Spinal cord (tissue), 9 donors: ENCODE measurements at regions not wholly inside any gene's neighbourhood (a gene's known extent, or its start where the extent isn't known, plus 50 kb on each side); places are given as distances from the start of the nearest gene placed in this dataset.

ENCODE experiments used
- DNase-seq, 6 donors: peaks; one replicate each; pipeline versions ENCODE4 v3.0.0 to v3.0.0-alpha.2; 2013 to 2015; ENCODE audit warnings: low spot score in 6 of 6, low read depth in 4 of 6
- H3K27ac ChIP-seq: one replicate; pipeline ENCODE4 v1.5.1; 2013; ENCODE audit warnings: low read depth, low read length, control low read depth
- H3K27me3 ChIP-seq: one replicate; pipeline ENCODE4 v1.6.1; 2013; ENCODE audit warnings: low read length; ENCODE audit not compliant: control insufficient read depth, insufficient read depth
- H3K36me3 ChIP-seq: one replicate; pipeline ENCODE4 v1.6.1; 2013; ENCODE audit warnings: low read length; ENCODE audit not compliant: control insufficient read depth, insufficient read depth
- H3K4me1 ChIP-seq: one replicate; pipeline ENCODE4 v1.6.1; 2013; ENCODE audit warnings: low read length; ENCODE audit not compliant: control insufficient read depth, insufficient read depth
- H3K4me3 ChIP-seq: one replicate; pipeline ENCODE4 v1.5.1; 2013; ENCODE audit warnings: low read depth, low read length, control low read depth
- H3K9me3 ChIP-seq: one replicate; pipeline ENCODE4 v1.6.1; 2013; ENCODE audit warnings: low read length; ENCODE audit not compliant: control insufficient read depth, insufficient read depth
- WGBS: methylation state at CpG from one replicate; pipeline ENCODE4 v1.1.5; 2013; ENCODE audit warnings: missing lambda C conversion rate; ENCODE audit not compliant: insufficient coverage; 5-methylcytosine and 5-hydroxymethylcytosine counted together
- donor health status: healthy.

DNA sequence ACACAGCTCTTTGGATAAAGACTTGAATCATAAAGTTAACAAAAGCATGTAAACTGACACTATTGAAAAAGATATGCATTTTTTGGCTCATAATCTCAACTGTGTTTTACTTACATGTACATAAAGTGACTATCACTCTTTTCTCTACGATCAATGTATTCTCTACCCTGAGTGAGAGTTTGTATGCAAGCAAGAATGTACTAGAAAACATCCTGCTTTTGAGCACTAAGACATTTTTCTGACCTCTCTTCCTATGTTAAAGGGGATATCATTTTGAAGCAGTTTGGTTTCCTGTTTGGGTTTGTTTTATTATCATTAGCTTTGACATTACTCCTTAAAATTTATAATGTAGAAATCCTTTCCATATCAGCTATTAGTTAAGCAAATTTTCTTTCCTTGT is 910.8 kb downstream of the C6orf118 start:
- WGBS = no CpG with 5 or more reads among the region's 1 CpG
- no peaks in the 10 kb centered on the region for H3K9me3 ChIP-seq
- no peak overlapping the region for H3K4me3 ChIP-seq
- no peaks in the 10 kb centered on the region for H3K27me3 ChIP-seq
- H3K36me3 ChIP-seq = no peaks in the 10 kb centered on the region
- no peak for DNase-seq
- H3K27ac ChIP-seq = no peak overlapping the region
- peaks cover 8% of the 10 kb centered on the region for H3K4me1 ChIP-seq

DNA sequence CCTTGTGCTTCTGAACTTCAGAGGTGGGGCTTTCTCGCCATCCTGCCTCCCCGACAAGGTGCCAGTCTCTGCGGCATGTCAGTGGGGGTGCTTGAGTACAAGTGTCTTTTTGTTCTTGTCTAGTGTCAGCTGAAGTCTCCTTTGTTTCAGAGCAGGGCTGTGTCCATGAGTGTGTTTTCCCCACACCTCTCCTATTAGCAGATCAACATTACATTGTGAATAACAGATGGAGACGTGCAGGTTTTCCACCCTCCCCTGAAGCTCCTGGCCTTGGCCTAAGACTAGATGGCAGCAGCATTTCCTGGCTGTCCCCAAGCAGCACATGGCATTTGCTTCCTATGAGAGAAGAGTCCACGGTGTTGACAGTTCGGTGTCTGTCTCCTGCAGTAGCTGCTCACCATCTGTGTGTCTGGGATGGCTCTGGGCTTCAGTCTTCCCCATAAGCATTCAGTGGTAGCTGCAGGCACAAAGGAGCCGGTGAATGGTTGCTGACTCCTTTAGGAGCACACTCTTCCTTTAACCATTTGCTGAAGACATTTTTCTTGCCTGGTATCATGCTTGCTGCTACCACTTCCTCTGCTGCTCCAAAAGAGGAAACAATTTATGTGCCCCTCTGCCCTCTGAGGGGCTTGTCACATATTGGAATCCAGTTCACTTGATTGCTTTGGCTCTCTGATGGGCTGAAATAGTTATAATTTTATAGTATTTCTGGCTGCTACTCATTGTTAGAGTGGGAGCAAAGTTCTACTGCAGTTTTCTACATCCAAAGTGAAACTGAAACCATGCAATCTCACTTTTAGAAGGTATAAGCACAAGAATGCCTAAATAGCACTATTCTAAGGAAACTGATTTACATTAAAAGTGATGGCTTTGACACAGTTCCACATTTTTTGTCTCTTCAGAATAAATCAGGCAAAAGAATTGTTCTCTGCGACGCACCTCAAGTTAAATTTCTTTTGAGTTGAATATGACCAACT is 913.0 kb downstream of the C6orf118 start:
- WGBS = 48% methylated on average over 4 of the region's 9 CpGs
- Histone ChIP-seq H3K27ac (peak overlapping the region; percentile 67), H3K9me3 (no peaks in the 10 kb centered on the region), H3K4me3 (no peak overlapping the region), H3K4me1 (peaks cover 8% of the 10 kb centered on the region), H3K36me3 (no peaks in the 10 kb centered on the region), H3K27me3 (no peaks in the 10 kb centered on the region)
- DNase-seq = peak in 2 of 6 donors; percentile 45 to 46

DNA sequence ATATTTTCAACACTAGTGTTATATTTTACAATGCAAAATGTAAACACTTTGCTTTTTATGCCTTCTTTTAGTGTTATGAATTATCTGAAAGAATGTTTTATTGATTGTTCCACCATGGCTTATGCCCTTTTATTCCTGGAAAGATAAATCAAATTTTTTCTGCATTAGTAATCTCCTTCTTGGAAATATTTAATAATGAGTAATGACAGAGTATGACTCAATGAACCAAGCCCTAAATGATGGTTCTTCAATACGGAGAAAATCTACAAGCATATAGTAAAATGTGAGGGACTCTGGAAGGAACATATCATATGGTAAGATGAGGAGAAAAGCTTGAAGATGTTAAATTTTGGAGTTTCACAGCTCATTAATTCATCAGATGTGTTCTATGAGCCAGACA is 929.6 kb downstream of the C6orf118 start:
- H3K4me3 ChIP-seq = no peak overlapping the region
- WGBS = no CpG with 5 or more reads among the region's 1 CpG
- no peak for DNase-seq
- H3K9me3 ChIP-seq = peaks cover 3% of the 10 kb centered on the region
- no peaks in the 10 kb centered on the region for H3K27me3 ChIP-seq
- no peaks in the 10 kb centered on the region for H3K36me3 ChIP-seq
- no peak overlapping the region for H3K27ac ChIP-seq
- H3K4me1 ChIP-seq = no peaks in the 10 kb centered on the region

DNA sequence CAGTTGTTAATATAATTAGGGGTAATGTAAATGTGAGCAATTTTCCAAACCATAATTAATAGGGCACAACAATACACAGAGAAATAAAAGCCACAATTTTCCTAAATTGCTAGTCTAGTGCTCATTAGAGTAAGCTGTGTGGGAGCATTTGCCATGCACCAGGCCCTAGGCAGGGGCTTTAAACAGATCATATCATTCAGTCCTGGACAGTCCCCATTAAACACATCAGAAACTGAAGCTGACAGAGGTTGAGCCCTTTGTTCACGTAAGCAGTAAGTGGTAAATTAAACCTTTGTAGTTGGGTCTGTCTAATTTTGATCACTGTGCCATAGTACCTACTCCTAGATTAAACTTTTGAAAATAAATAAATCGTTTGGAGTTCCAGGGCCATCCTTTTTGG is 931.1 kb downstream of the C6orf118 start:
- Histone ChIP-seq H3K9me3 (peaks cover 3% of the 10 kb centered on the region), H3K4me3 (no peak overlapping the region), H3K27me3 (no peaks in the 10 kb centered on the region), H3K27ac (no peak overlapping the region), H3K36me3 (no peaks in the 10 kb centered on the region), H3K4me1 (no peaks in the 10 kb centered on the region)
- no peak for DNase-seq
- WGBS = no CpG with 5 or more reads among the region's 2 CpGs

DNA sequence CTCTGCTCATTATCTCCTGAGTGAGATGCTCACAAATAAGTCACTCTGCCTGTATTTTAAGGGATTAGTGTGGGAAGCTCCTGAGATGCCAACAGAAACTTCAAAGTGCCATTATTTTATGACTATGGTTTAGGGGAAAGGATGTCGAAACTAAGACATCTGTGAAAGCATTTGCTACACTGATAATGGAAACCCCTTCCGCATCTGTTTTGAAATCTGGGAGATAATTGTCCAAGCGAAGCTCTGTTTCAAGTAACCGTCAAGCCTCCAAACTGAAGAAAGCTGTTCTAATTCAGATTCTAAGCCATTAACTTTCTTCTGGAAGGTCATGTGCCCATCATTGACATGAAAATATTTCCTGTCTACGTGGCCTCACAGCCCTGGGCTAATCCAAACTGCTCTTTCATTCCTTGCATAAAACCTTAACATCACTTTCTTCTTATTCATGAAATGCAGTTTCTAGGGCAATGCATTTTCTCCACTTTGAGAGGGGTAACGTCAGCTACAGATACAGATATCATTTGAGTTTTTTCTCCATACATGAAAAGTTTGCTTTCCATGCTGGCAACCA is 932.0 kb downstream of the C6orf118 start:
- no peak overlapping the region for H3K4me3 ChIP-seq
- no peaks in the 10 kb centered on the region for H3K27me3 ChIP-seq
- WGBS = 89% methylated on average over 5 of the region's 6 CpGs
- peaks cover 3% of the 10 kb centered on the region for H3K9me3 ChIP-seq
- no peaks in the 10 kb centered on the region for H3K4me1 ChIP-seq
- no peak overlapping the region for H3K27ac ChIP-seq
- no peak for DNase-seq
- H3K36me3 ChIP-seq = no peaks in the 10 kb centered on the region

DNA sequence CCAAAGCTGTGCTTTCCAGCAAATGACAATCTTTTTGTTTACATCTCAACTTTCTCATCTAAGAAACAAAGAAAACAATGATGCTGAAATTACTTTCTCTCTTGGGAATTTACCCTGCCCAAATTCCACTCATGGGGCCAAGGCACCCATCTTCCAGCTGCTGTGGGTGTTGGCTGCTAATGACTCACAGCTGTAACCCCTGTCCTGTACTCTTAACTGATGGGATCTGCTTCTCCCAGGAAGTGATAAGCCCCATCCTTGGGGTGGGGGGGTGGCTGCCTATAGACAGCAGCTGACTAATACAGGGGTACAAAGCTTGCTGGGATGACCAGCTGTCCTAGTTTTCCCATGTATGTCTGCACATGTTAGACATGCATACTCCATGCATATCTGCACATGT is 938.6 kb downstream of the C6orf118 start:
- Histone ChIP-seq H3K27me3 (no peaks in the 10 kb centered on the region), H3K27ac (no peak overlapping the region), H3K36me3 (no peaks in the 10 kb centered on the region)

DNA sequence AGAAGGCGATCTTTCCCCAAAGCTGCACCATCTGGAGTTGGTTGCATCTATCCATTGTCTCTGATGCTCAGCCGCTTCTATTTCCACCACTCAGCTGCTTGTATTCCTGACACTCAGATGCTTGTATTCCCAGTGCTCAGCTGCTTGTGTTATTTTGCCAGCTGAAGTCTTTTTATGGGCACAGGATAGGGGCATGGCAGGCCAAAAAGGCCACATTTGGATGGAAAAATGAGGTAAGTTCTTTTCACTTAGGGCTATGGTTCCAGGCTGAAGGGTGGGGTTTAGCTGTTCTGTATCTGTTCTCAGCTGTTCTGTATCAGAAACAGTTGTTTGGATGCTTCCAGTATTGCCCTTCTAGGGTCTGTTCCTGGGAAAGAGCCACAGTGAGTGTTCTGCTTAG is 944.9 kb downstream of the QKI start:
- no CpG with 5 or more reads among the region's 2 CpGs for WGBS
- no peaks in the 10 kb centered on the region for H3K4me1 ChIP-seq
- no peak for DNase-seq

More for the DNA sequence above, 938.6 kb downstream of the C6orf118 start:
- H3K9me3 ChIP-seq = no peaks in the 10 kb centered on the region
- no peak overlapping the region for H3K4me3 ChIP-seq
- no peaks in the 10 kb centered on the region for H3K4me1 ChIP-seq
- no peak for DNase-seq

DNA sequence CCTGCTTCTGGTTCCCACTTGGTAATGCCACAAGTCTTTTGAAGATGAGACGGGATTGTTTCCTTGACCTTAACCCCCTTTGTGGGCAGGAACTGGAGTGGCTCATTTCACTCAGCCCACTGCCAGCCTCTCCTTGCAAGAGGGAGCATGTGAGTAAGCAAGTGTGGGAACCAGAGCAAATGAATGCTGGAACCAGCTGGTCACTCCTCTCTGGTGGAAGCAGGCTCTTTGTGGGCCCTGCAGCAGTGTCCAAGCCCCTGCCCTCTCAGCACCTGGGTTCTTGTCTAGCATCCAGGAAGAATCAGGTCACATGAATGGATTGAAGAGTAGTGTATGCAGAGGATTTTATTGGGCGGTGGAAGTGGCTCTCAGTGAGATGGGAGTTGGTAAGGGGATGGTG is 944.5 kb downstream of the QKI start:
- no peaks in the 10 kb centered on the region for H3K4me1 ChIP-seq
- no peak overlapping the region for H3K4me3 ChIP-seq
- 86% methylated on average over 1 of the region's 2 CpGs for WGBS
- H3K36me3 ChIP-seq = no peaks in the 10 kb centered on the region
- H3K27me3 ChIP-seq = no peaks in the 10 kb centered on the region
- DNase-seq = no peak
- H3K27ac ChIP-seq = no peak overlapping the region
- H3K9me3 ChIP-seq = peaks cover 6% of the 10 kb centered on the region

More for the DNA sequence above, 944.9 kb downstream of the QKI start:
- Histone ChIP-seq H3K36me3 (no peaks in the 10 kb centered on the region), H3K9me3 (peaks cover 6% of the 10 kb centered on the region), H3K4me3 (no peak overlapping the region), H3K27ac (no peak overlapping the region), H3K27me3 (no peaks in the 10 kb centered on the region)

DNA sequence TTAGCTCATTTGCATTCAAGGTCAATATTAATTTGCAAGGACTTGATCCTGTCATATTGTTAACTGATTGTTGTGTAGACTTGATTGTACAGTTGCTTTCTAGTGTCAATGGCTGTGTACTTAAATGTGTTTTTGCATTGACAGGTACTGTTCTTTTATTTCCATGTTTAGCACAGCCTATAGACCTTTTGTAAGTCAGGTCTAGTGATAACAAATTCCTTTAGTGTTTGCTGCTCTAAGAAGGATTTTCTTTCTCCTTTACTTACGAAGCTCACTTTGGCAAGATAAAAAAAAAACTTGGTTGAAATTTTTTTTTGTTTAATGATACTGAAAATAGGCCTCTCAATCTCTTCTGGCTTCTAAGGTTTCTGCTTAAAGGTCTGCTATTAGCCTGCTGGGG is 942.3 kb downstream of the QKI start:
- no CpG with 5 or more reads among the region's 1 CpG for WGBS
- Histone ChIP-seq H3K27ac (no peak overlapping the region), H3K9me3 (peaks cover 6% of the 10 kb centered on the region), H3K4me1 (no peaks in the 10 kb centered on the region), H3K27me3 (no peaks in the 10 kb centered on the region), H3K4me3 (no peak overlapping the region), H3K36me3 (no peaks in the 10 kb centered on the region)
- no peak for DNase-seq

DNA sequence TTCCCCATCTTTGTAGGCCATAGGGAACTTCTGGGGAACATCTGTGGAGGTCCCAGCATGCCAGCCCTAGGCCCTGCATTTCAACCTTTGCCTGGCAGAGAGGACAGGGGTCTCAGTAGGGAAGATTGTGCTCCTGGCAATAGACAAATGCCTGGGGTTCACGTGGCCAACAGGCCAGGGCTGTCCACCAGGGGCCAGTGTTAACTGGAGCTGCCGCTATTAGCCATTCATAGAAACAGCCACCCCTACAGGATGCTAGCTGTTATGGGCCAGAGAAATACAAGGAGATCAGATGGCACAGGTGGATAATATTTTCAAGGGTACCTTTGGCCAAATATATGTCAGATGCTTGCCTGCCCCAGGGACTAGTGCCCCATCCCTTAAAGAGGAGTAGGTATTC is 932.9 kb downstream of the QKI start:
- DNase-seq = no peak
- 80% methylated on average over 1 of the region's 2 CpGs for WGBS

More for the DNA sequence above, 932.9 kb downstream of the QKI start:
- Histone ChIP-seq H3K27ac (no peak overlapping the region), H3K36me3 (no peaks in the 10 kb centered on the region), H3K4me3 (no peak overlapping the region), H3K9me3 (no peaks in the 10 kb centered on the region), H3K27me3 (no peaks in the 10 kb centered on the region), H3K4me1 (no peaks in the 10 kb centered on the region)
